ENCODE measurements at regions not wholly inside any gene's neighbourhood (a gene's known extent, or its start where the extent isn't known, plus 50 kb on each side); places are given as distances from the start of the nearest gene placed in this dataset.

- no peaks in the 10 kb centered on the region for H3K79me2 ChIP-seq (ENCODE audit: insufficient read depth, low read length)
- no peak overlapping the region for H3K4me3 ChIP-seq (replicated peaks in 1 of 2; ENCODE audit: low read depth in 1 of 2, low read length in 2 of 2)
- peaks cover 6% of the 10 kb centered on the region in 2 experiments; a peak in 2 of 4 replicates for H3K9me3 ChIP-seq (ENCODE audit: control insufficient read depth in 1 of 2, insufficient read depth in 1 of 2, low read depth in 1 of 2, low read length in 2 of 2)
- ChIA-PET CTCF (no interaction called here), RAD21 (ENCODE audit: low non-redundant PET in 1 of 2, low total read pairs in 2 of 2, uncharacterized antibody in 2 of 2, unreplicated experiment in 2 of 2) (no interaction called here), POLR2A (no interaction called here)
- no peaks in the 10 kb centered on the region for H4K20me1 ChIP-seq (ENCODE audit: insufficient read depth)
- H3K4me1 ChIP-seq (ENCODE audit: control insufficient read depth in 1 of 2, insufficient read depth in 2 of 2, low read length in 2 of 2): no peaks in the 10 kb centered on the region
- BruUV-seq (replicated peaks): no TSS peak
- intact Hi-C loops (cut with micrococcal nuclease): no loop called here
- H3K9ac ChIP-seq (ENCODE audit: low read length): no peak overlapping the region
- TF ChIP-seq POLR2AphosphoS5 (IDR thresholded peaks at IDR 0.05; ENCODE audit: low read depth, low read length): no peak
- no peak for TF ChIP-seq JUND (IDR thresholded peaks at IDR 0.05)
- TF ChIP-seq TCF7L2 (IDR thresholded peaks at IDR 0.05; ENCODE audit: borderline replicate concordance, extremely low read depth, insufficient read depth, insufficient read length): no peak
- no peak for TF ChIP-seq SRF (IDR thresholded peaks at IDR 0.05; ENCODE audit: low read depth)
- TF ChIP-seq POLR2A (IDR thresholded peaks at IDR 0.05; ENCODE audit: borderline replicate concordance, extremely low read depth, insufficient read depth, insufficient read length): no peak
- no peak for TF ChIP-seq ZNF274 (IDR thresholded peaks at IDR 0.05; ENCODE audit: low read depth, low read length)
- no peak for TF ChIP-seq EZH2 (IDR thresholded peaks at IDR 0.05)
- TF ChIP-seq EGR1 (IDR thresholded peaks at IDR 0.05; ENCODE audit: low read depth): no peak
- no peak for TF ChIP-seq YY1 (IDR thresholded peaks at IDR 0.05; ENCODE audit: extremely low read depth, insufficient replicate concordance, low read depth, low read length)
- TF ChIP-seq ELF1 (IDR thresholded peaks at IDR 0.05; ENCODE audit: borderline replicate concordance, low read depth): no peak
- no peak for TF ChIP-seq ZFX (IDR thresholded peaks at IDR 0.05)
- no peak for TF ChIP-seq SP1 (IDR thresholded peaks at IDR 0.05; ENCODE audit: low read depth)
- no peak for TF ChIP-seq ZBTB33 (IDR thresholded peaks at IDR 0.05; ENCODE audit: extremely low read depth, insufficient replicate concordance, low read length)
- no peak for TF ChIP-seq CEBPB (IDR thresholded peaks at IDR 0.05; ENCODE audit: low read depth)
- TF ChIP-seq RAD21 (IDR thresholded peaks at IDR 0.05; ENCODE audit: low read depth): no peak
- no peak for TF ChIP-seq EZH2phosphoT487 (IDR thresholded peaks at IDR 0.05; ENCODE audit: borderline replicate concordance)
- no peak for TF ChIP-seq FOSL1 (IDR thresholded peaks at IDR 0.05; ENCODE audit: low read depth)
- TF ChIP-seq, protein P1, sequence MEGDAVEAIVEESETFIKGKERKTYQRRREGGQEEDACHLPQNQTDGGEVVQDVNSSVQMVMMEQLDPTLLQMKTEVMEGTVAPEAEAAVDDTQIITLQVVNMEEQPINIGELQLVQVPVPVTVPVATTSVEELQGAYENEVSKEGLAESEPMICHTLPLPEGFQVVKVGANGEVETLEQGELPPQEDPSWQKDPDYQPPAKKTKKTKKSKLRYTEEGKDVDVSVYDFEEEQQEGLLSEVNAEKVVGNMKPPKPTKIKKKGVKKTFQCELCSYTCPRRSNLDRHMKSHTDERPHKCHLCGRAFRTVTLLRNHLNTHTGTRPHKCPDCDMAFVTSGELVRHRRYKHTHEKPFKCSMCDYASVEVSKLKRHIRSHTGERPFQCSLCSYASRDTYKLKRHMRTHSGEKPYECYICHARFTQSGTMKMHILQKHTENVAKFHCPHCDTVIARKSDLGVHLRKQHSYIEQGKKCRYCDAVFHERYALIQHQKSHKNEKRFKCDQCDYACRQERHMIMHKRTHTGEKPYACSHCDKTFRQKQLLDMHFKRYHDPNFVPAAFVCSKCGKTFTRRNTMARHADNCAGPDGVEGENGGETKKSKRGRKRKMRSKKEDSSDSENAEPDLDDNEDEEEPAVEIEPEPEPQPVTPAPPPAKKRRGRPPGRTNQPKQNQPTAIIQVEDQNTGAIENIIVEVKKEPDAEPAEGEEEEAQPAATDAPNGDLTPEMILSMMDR (IDR thresholded peaks at IDR 0.05 in 2 of 3, conservative IDR thresholded peaks at IDR 0.05 in 1 of 3; ENCODE audit: borderline replicate concordance in 1 of 3, insufficient read depth in 1 of 3, low read depth in 2 of 3, low read length in 2 of 3): no peak
- TF ChIP-seq SIN3A (IDR thresholded peaks at IDR 0.05; ENCODE audit: low read depth): no peak
- no peak for ATAC-seq
- H3K4me2 ChIP-seq (ENCODE audit: low read length): no peak overlapping the region
- H3K9me2 ChIP-seq (ENCODE audit: insufficient read depth): no peaks in the 10 kb centered on the region
- no peaks in the 10 kb centered on the region for H3K27me3 ChIP-seq (ENCODE audit: insufficient read depth, low read length)
- DNase-seq (ENCODE audit: low read depth, low spot score): no peak
- H2AFZ ChIP-seq (ENCODE audit: low read depth, low read length, poor library complexity, severe bottlenecking): no peak overlapping the region
- H3K36me3 ChIP-seq (ENCODE audit: control insufficient read depth in 1 of 2, insufficient read depth in 2 of 2, low read length in 2 of 2): no peaks in the 10 kb centered on the region
- H3K27ac ChIP-seq (ENCODE audit: low read depth, low read length): no peak overlapping the region
Observed at GRCh38 chr11:37786214-37786755, 1188.2 kb upstream of the RAG2 start.
